HG02571 (cell line): ENCODE measurements at regions not wholly inside any gene's neighbourhood (a gene's known extent, or its start where the extent isn't known, plus 50 kb on each side); places are given as distances from the start of the nearest gene placed in this dataset.

ENCODE experiments used
- ATAC-seq: cut with Tn5 transposase; IDR thresholded peaks from one replicate; pipeline ENCODE4 v1.9.1; 2021; ENCODE audit warnings: mild to moderate bottlenecking, moderate library complexity; ENCODE audit not compliant: unreplicated experiment

GRCh38 chr10:123518765-123519164 is 147.4 kb upstream of the GPR26 start:
- ATAC-seq, result no peak

GRCh38 chr10:123519861-123520260 is 146.3 kb upstream of the GPR26 start:
- ATAC-seq, result no peak

GRCh38 chr10:123521076-123521475 is 145.1 kb upstream of the GPR26 start:
- ATAC-seq, result no peak

- ATAC-seq, result no peak
Measured at GRCh38 chr10:123521556-123521955, 144.6 kb upstream of the GPR26 start.

GRCh38 chr10:123522702-123523312 is 143.3 kb upstream of the GPR26 start:
- ATAC-seq, result peak; percentile 48

GRCh38 chr10:123523833-123524232 is 142.3 kb upstream of the GPR26 start:
- no peak for ATAC-seq

GRCh38 chr10:123526356-123527064 is 139.6 kb upstream of the GPR26 start:
- ATAC-seq, result no peak

GRCh38 chr10:123527151-123527550 is 139.0 kb upstream of the GPR26 start:
- ATAC-seq, result no peak

- no peak for ATAC-seq
Measured at GRCh38 chr10:123529146-123529760, 136.9 kb upstream of the GPR26 start.

- no peak for ATAC-seq
Measured at GRCh38 chr10:123530166-123530870, 135.8 kb upstream of the GPR26 start.

- ATAC-seq, result no peak
Measured at GRCh38 chr10:123535386-123535785, 130.8 kb upstream of the GPR26 start.

- ATAC-seq, result no peak
Measured at GRCh38 chr10:123536176-123536845, 129.8 kb upstream of the GPR26 start.

- no peak for ATAC-seq
Measured at GRCh38 chr10:123537188-123537961, 128.8 kb upstream of the GPR26 start.

- no peak for ATAC-seq
Measured at GRCh38 chr10:123538401-123539320, 127.5 kb upstream of the GPR26 start.

- ATAC-seq, result no peak
Measured at GRCh38 chr10:123544986-123545385, 121.2 kb upstream of the GPR26 start.

- no peak for ATAC-seq
Measured at GRCh38 chr10:123548770-123549169, 117.4 kb upstream of the GPR26 start.

- no peak for ATAC-seq
Measured at GRCh38 chr10:123549761-123550454, 116.2 kb upstream of the GPR26 start.

GRCh38 chr10:123550675-123551096 is 115.5 kb upstream of the GPR26 start:
- ATAC-seq, result no peak

GRCh38 chr10:123551259-123551658 is 114.9 kb upstream of the GPR26 start:
- ATAC-seq, result no peak
